ENCODE measurements at regions not wholly inside any gene's neighbourhood (a gene's known extent, or its start where the extent isn't known, plus 50 kb on each side); places are given as distances from the start of the nearest gene placed in this dataset.

- H3K9ac ChIP-seq (ENCODE audit: low read depth, low read length), result no peak overlapping the region
- no peaks in the 10 kb centered on the region for H3K36me3 ChIP-seq (ENCODE audit: insufficient read depth, low read depth, low read length)
- no peaks in the 10 kb centered on the region; the same call in 1 of the 2 replicates for H3K9me3 ChIP-seq (ENCODE audit: insufficient read depth, low read depth, low read length)
- no peaks in the 10 kb centered on the region for H3K4me1 ChIP-seq (ENCODE audit: insufficient read depth, low read length)
- no peak overlapping the region for H3K4me3 ChIP-seq (ENCODE audit: low read length)
- no peak overlapping the region for H3K27ac ChIP-seq (ENCODE audit: low read length)
- no peaks in the 10 kb centered on the region for H3K27me3 ChIP-seq (ENCODE audit: insufficient read depth, low read length)
Observed at GRCh38 chr11:115887727-115888126, 383.5 kb upstream of the CADM1 start.

- Histone ChIP-seq H3K36me3 (ENCODE audit: insufficient read depth, low read depth, low read length) (no peaks in the 10 kb centered on the region), H3K4me1 (ENCODE audit: insufficient read depth, low read length) (no peaks in the 10 kb centered on the region), H3K9ac (ENCODE audit: low read depth, low read length) (no peak overlapping the region), H3K27ac (ENCODE audit: low read length) (no peak overlapping the region), H3K4me3 (ENCODE audit: low read length) (no peak overlapping the region), H3K9me3 (ENCODE audit: insufficient read depth, low read depth, low read length) (no peaks in the 10 kb centered on the region; the same call in 1 of the 2 replicates), H3K27me3 (ENCODE audit: insufficient read depth, low read length) (no peaks in the 10 kb centered on the region)
Observed at GRCh38 chr11:115887316-115887715, 383.1 kb upstream of the CADM1 start.

GRCh38 chr11:115886422-115886733 is 382.2 kb upstream of the CADM1 start:
- Histone ChIP-seq H3K4me1 (ENCODE audit: insufficient read depth, low read length) (no peaks in the 10 kb centered on the region), H3K27me3 (ENCODE audit: insufficient read depth, low read length) (no peaks in the 10 kb centered on the region), H3K27ac (ENCODE audit: low read length) (no peak overlapping the region), H3K4me3 (ENCODE audit: low read length) (no peak overlapping the region), H3K9ac (ENCODE audit: low read depth, low read length) (no peak overlapping the region), H3K36me3 (ENCODE audit: insufficient read depth, low read depth, low read length) (no peaks in the 10 kb centered on the region), H3K9me3 (ENCODE audit: insufficient read depth, low read depth, low read length) (no peaks in the 10 kb centered on the region; the same call in 1 of the 2 replicates)

GRCh38 chr11:115885535-115886421 is 381.6 kb upstream of the CADM1 start:
- Histone ChIP-seq H3K27ac (ENCODE audit: low read length) (no peak overlapping the region), H3K4me3 (ENCODE audit: low read length) (no peak overlapping the region; the same call in 1 of the 2 replicates), H3K9ac (ENCODE audit: low read depth, low read length) (no peak overlapping the region)

GRCh38 chr11:115884800-115885534 is 380.8 kb upstream of the CADM1 start:
- Histone ChIP-seq H3K27ac (ENCODE audit: low read length) (no peak overlapping the region), H3K9me3 (ENCODE audit: insufficient read depth, low read depth, low read length) (peaks cover 8% of the 10 kb centered on the region), H3K4me1 (ENCODE audit: insufficient read depth, low read length) (no peaks in the 10 kb centered on the region), H3K9ac (ENCODE audit: low read depth, low read length) (no peak overlapping the region), H3K4me3 (ENCODE audit: low read length) (no peak overlapping the region), H3K27me3 (ENCODE audit: insufficient read depth, low read length) (no peaks in the 10 kb centered on the region), H3K36me3 (ENCODE audit: insufficient read depth, low read depth, low read length) (no peaks in the 10 kb centered on the region)

More at GRCh38 chr11:115885535-115886421, 381.6 kb upstream of the CADM1 start:
- no peaks in the 10 kb centered on the region for H3K27me3 ChIP-seq (ENCODE audit: insufficient read depth, low read length)
- no peaks in the 10 kb centered on the region for H3K36me3 ChIP-seq (ENCODE audit: insufficient read depth, low read depth, low read length)
- no peaks in the 10 kb centered on the region for H3K4me1 ChIP-seq (ENCODE audit: insufficient read depth, low read length)
- H3K9me3 ChIP-seq (ENCODE audit: insufficient read depth, low read depth, low read length), result peaks cover 4% of the 10 kb centered on the region

- no peak overlapping the region for H3K9ac ChIP-seq (ENCODE audit: low read depth, low read length)
- no peaks in the 10 kb centered on the region for H3K4me1 ChIP-seq (ENCODE audit: insufficient read depth, low read length)
- H3K4me3 ChIP-seq (ENCODE audit: low read length), result no peak overlapping the region
- no peaks in the 10 kb centered on the region for H3K27me3 ChIP-seq (ENCODE audit: insufficient read depth, low read length)
- no peak overlapping the region for H3K27ac ChIP-seq (ENCODE audit: low read length)
- no peaks in the 10 kb centered on the region for H3K36me3 ChIP-seq (ENCODE audit: insufficient read depth, low read depth, low read length)
- no peaks in the 10 kb centered on the region for H3K9me3 ChIP-seq (ENCODE audit: insufficient read depth, low read depth, low read length)
Observed at GRCh38 chr11:115874843-115875242, 370.6 kb upstream of the CADM1 start.

- no peaks in the 10 kb centered on the region for H3K9me3 ChIP-seq (ENCODE audit: insufficient read depth, low read depth, low read length)
- H3K36me3 ChIP-seq (ENCODE audit: insufficient read depth, low read depth, low read length), result no peaks in the 10 kb centered on the region
- H3K27me3 ChIP-seq (ENCODE audit: insufficient read depth, low read length), result no peaks in the 10 kb centered on the region
- H3K9ac ChIP-seq (ENCODE audit: low read depth, low read length), result no peak overlapping the region
- H3K27ac ChIP-seq (ENCODE audit: low read length), result no peak overlapping the region
- H3K4me3 ChIP-seq (ENCODE audit: low read length), result no peak overlapping the region
- H3K4me1 ChIP-seq (ENCODE audit: insufficient read depth, low read length), result no peaks in the 10 kb centered on the region
Observed at GRCh38 chr11:115873813-115874212, 369.6 kb upstream of the CADM1 start.

GRCh38 chr11:115872416-115872815 is 368.2 kb upstream of the CADM1 start:
- no peak overlapping the region for H3K27ac ChIP-seq (ENCODE audit: low read length)
- H3K9me3 ChIP-seq (ENCODE audit: insufficient read depth, low read depth, low read length), result no peaks in the 10 kb centered on the region
- no peaks in the 10 kb centered on the region for H3K36me3 ChIP-seq (ENCODE audit: insufficient read depth, low read depth, low read length)
- no peaks in the 10 kb centered on the region for H3K4me1 ChIP-seq (ENCODE audit: insufficient read depth, low read length)
- no peak overlapping the region for H3K4me3 ChIP-seq (ENCODE audit: low read length)
- H3K9ac ChIP-seq (ENCODE audit: low read depth, low read length), result no peak overlapping the region
- H3K27me3 ChIP-seq (ENCODE audit: insufficient read depth, low read length), result no peaks in the 10 kb centered on the region

GRCh38 chr11:115871161-115871760 is 367.0 kb upstream of the CADM1 start:
- no peaks in the 10 kb centered on the region for H3K27me3 ChIP-seq (ENCODE audit: insufficient read depth, low read length)
- H3K4me1 ChIP-seq (ENCODE audit: insufficient read depth, low read length), result no peaks in the 10 kb centered on the region
- H3K27ac ChIP-seq (ENCODE audit: low read length), result no peak overlapping the region
- H3K4me3 ChIP-seq (ENCODE audit: low read length), result no peak overlapping the region
- no peak overlapping the region for H3K9ac ChIP-seq (ENCODE audit: low read depth, low read length)
- no peaks in the 10 kb centered on the region for H3K9me3 ChIP-seq (ENCODE audit: insufficient read depth, low read depth, low read length)
- no peaks in the 10 kb centered on the region for H3K36me3 ChIP-seq (ENCODE audit: insufficient read depth, low read depth, low read length)

GRCh38 chr11:115869780-115870431 is 365.7 kb upstream of the CADM1 start:
- Histone ChIP-seq H3K27ac (ENCODE audit: low read length) (no peak overlapping the region), H3K36me3 (ENCODE audit: insufficient read depth, low read depth, low read length) (no peaks in the 10 kb centered on the region), H3K4me1 (ENCODE audit: insufficient read depth, low read length) (no peaks in the 10 kb centered on the region), H3K9me3 (ENCODE audit: insufficient read depth, low read depth, low read length) (no peaks in the 10 kb centered on the region), H3K27me3 (ENCODE audit: insufficient read depth, low read length) (no peaks in the 10 kb centered on the region), H3K9ac (ENCODE audit: low read depth, low read length) (no peak overlapping the region), H3K4me3 (ENCODE audit: low read length) (no peak overlapping the region)

GRCh38 chr11:115869131-115869530 is 364.9 kb upstream of the CADM1 start:
- Histone ChIP-seq H3K27me3 (ENCODE audit: insufficient read depth, low read length) (no peaks in the 10 kb centered on the region), H3K4me3 (ENCODE audit: low read length) (no peak overlapping the region), H3K27ac (ENCODE audit: low read length) (no peak overlapping the region), H3K36me3 (ENCODE audit: insufficient read depth, low read depth, low read length) (no peaks in the 10 kb centered on the region), H3K9ac (ENCODE audit: low read depth, low read length) (no peak overlapping the region), H3K9me3 (ENCODE audit: insufficient read depth, low read depth, low read length) (no peaks in the 10 kb centered on the region), H3K4me1 (ENCODE audit: insufficient read depth, low read length) (no peaks in the 10 kb centered on the region)

Data from iPS-20b (cell line).